Mucosa of stomach (tissue), 1 donor: ENCODE measurements at regions not wholly inside any gene's neighbourhood (a gene's known extent, or its start where the extent isn't known, plus 50 kb on each side); places are given as distances from the start of the nearest gene placed in this dataset.

Source experiments
- H3K27me3 ChIP-seq: one replicate; pipeline ENCODE4 v1.7.0; 2013; ENCODE audit warnings: mild to moderate bottlenecking, low read length; ENCODE audit not compliant: control insufficient read depth, insufficient read depth
- H3K36me3 ChIP-seq: one replicate; pipeline ENCODE4 v1.7.0; 2013; ENCODE audit warnings: low read length; ENCODE audit not compliant: control insufficient read depth, insufficient read depth
- H3K4me1 ChIP-seq: one replicate; pipeline ENCODE4 v1.7.0; 2013; ENCODE audit warnings: mild to moderate bottlenecking, low read length; ENCODE audit not compliant: control insufficient read depth, insufficient read depth
- H3K4me3 ChIP-seq: one replicate; pipeline ENCODE4 v1.7.0; 2013; ENCODE audit warnings: low read length
- H3K9ac ChIP-seq: one replicate; pipeline ENCODE4 v1.7.0; 2013; ENCODE audit warnings: mild to moderate bottlenecking, low read length, moderate library complexity
- H3K9me3 ChIP-seq: one replicate; pipeline ENCODE4 v1.7.0; 2013; ENCODE audit warnings: mild to moderate bottlenecking, low read length, moderate library complexity; ENCODE audit not compliant: control insufficient read depth
- donor health status: Pancreatic carcinoma.

GRCh38 chr6:163816441-163816840, 401.9 kb downstream of the QKI start:
- no peaks in the 10 kb centered on the region for H3K36me3 ChIP-seq

DNA sequence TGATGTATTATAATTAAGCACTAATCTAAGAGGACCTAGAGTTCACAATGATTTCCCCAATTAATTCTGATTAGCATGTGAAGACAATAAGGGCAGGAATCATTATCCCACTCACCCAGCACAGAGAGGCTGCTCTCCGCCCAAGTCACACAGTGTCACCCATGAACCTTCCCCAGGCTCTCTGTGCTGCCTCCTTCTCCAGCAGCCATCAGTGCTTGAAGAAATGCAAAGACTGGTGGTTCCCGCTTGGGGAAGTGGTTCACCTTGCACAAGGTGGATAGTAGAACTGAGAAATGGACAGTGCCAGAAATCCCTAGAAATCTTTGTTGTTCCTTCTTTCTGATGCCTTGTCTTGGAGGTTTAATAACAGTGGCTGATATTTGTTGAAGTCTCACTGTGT, 401.3 kb downstream of the QKI start:
- H3K4me1 ChIP-seq = no peaks in the 10 kb centered on the region
- H3K4me3 ChIP-seq = no peak overlapping the region
- H3K27me3 ChIP-seq = no peaks in the 10 kb centered on the region
- no peaks in the 10 kb centered on the region for H3K9me3 ChIP-seq
- H3K9ac ChIP-seq = no peak overlapping the region
- H3K36me3 ChIP-seq = no peaks in the 10 kb centered on the region

More at GRCh38 chr6:163816441-163816840, 401.9 kb downstream of the QKI start:
- Histone ChIP-seq H3K27me3 (no peaks in the 10 kb centered on the region), H3K4me1 (no peaks in the 10 kb centered on the region), H3K9me3 (no peaks in the 10 kb centered on the region), H3K9ac (no peak overlapping the region), H3K4me3 (no peak overlapping the region)

DNA sequence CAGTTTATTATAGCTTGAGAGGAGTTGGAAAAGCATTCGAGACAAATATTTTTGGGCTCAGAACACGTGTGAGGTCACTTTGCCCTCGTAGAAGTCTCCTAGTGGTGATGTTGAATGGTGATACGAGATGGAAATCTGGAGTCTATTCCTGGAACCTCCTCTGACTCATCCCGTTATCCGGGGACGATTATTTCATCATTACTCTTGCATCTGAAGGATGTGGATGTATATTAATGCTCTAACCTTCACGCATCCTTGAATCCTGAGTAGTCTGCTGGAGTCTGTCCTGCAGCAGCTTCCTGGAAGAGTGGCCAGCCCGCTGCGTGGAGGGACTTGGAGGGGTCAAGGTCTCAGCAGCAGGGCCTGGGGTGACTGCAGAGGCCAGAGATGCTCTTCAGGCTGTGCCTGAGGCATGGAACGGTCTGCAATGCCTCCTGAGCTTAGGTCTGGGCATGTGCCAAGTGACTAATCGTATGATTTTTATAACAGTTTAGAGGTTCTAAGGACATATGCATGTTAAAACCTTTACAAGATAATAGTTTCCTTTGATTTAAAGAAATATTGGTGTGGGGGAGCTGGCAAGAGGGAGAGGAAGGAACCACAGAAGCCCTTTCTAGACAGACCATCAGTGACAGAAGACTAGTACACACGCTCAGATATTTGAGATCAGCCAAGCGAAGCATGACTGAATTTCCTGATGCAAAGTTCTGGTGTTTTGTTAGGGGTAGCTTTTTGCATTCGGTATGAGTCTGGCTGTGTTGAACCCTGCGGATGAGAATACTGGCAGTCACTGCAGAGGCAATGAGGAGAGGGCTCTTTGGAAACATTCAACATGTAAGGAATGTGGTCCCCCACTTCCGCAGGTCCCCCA, 400.2 kb downstream of the QKI start:
- Histone ChIP-seq H3K36me3 (no peaks in the 10 kb centered on the region), H3K9ac (no peak overlapping the region), H3K9me3 (no peaks in the 10 kb centered on the region), H3K4me1 (no peaks in the 10 kb centered on the region), H3K4me3 (no peak overlapping the region), H3K27me3 (no peaks in the 10 kb centered on the region)

DNA sequence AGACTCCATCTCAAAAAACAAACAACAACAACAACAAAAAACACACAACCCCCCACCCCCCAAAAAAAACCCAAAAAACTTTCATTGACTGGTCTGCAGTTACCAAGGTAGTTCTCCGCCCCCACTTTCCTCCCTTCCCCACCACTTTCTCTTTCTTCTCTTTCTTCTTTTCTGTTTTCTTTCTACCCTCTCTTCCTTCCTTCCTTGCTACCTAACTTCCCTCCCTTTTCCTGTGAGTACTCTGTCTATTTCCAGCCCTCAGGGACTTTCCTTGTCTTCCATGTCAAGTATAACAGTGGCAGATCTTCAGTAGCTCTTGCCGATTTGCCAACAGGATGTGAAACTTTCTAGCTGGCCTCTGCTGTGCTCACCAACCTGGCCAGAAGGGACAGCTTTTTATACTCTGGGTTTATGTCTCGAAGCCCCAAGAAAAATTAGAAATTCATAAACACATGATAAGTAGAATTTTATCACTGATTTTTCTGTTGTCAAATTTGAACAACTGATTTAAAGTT, 399.5 kb downstream of the QKI start:
- no peaks in the 10 kb centered on the region for H3K9me3 ChIP-seq
- no peak overlapping the region for H3K4me3 ChIP-seq
- no peaks in the 10 kb centered on the region for H3K4me1 ChIP-seq
- no peaks in the 10 kb centered on the region for H3K27me3 ChIP-seq
- no peak overlapping the region for H3K9ac ChIP-seq
- no peaks in the 10 kb centered on the region for H3K36me3 ChIP-seq

GRCh38 chr6:163811317-163811716, 396.8 kb downstream of the QKI start:
- no peaks in the 10 kb centered on the region for H3K4me1 ChIP-seq
- no peaks in the 10 kb centered on the region for H3K36me3 ChIP-seq
- no peaks in the 10 kb centered on the region for H3K27me3 ChIP-seq
- no peak overlapping the region for H3K9ac ChIP-seq
- no peak overlapping the region for H3K4me3 ChIP-seq
- H3K9me3 ChIP-seq = no peaks in the 10 kb centered on the region

DNA sequence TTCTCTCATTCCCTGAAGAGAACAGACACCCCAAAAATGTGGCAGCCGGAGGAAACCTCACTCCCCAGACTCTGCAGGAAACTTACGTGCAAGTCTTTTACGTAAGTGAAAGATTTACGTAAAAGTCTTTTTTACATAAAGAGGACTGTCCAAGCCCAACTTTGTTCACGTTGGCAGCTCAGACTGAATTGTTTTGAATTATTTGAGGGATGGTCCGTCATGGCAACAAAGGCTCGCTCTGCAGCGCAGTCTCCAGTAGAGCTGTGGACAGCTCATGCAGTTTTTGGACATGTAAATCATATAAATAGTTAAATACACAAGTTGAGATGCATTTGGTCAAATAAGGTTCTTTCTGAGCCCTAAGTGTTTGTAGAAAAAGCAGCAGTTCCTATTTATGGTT, 394.8 kb downstream of the QKI start:
- H3K4me1 ChIP-seq = no peaks in the 10 kb centered on the region
- H3K36me3 ChIP-seq = no peaks in the 10 kb centered on the region
- H3K4me3 ChIP-seq = no peak overlapping the region
- H3K9ac ChIP-seq = no peak overlapping the region
- H3K9me3 ChIP-seq = no peaks in the 10 kb centered on the region
- H3K27me3 ChIP-seq = no peaks in the 10 kb centered on the region

GRCh38 chr6:163808871-163809270, 394.4 kb downstream of the QKI start:
- Histone ChIP-seq H3K9me3 (no peaks in the 10 kb centered on the region), H3K36me3 (no peaks in the 10 kb centered on the region), H3K27me3 (no peaks in the 10 kb centered on the region), H3K4me3 (no peak overlapping the region), H3K9ac (no peak overlapping the region), H3K4me1 (no peaks in the 10 kb centered on the region)

DNA sequence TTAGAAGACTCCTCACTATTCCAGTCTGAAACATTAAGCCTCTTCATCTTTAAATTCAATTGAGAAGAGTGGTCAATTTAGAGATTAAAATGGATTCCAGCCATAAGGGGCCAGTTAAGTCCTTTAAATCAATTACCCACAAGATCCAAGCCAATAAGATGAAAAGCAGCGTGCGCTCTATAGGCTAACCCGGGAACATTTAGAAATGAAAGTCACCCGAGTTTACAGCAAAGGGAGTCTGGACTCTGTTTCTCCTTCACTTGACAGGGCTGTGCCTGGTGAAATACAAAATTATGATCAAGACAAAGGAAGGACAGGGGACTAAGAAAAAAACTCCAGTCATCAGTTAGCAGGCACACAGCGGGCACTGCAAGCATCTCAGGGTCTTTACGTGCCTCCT, 393.7 kb downstream of the QKI start:
- Histone ChIP-seq H3K27me3 (no peaks in the 10 kb centered on the region), H3K4me1 (no peaks in the 10 kb centered on the region), H3K9me3 (no peaks in the 10 kb centered on the region), H3K4me3 (no peak overlapping the region), H3K9ac (no peak overlapping the region), H3K36me3 (no peaks in the 10 kb centered on the region)

DNA sequence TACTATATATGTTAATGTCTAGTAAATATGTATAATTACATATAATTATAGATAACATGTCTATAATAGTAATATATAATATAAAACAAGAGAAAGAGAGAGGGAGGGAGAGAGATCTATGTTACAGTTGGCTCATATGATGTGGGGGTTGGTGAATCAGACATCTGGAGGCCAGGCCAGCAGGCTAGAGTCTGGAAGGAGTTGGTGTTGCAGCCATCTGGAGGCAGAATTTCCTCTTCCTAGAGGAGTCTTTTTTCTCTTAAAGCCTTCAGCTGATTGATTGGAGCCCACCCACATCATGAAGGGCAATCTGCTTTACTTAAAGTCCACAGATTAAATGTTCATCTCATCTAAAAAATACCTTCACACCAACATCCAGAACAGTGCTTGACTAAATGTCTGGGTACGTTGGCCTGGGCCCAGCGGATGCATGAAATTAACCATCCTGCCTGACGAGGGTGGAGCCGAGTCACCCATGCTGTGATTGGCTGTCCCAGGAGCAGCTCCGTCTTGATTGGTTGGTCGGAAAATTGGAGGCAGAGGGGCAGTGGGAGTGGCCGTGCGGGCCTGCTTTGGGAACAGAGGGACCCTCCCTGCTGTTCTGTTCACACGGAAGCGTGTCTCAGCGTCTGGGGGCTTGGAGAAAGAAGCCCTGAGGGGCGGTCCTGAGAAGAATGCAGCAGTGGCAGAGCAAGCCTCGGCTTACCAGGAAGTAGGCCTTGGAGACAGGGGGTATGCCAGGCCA, 392.4 kb downstream of the QKI start:
- Histone ChIP-seq H3K9ac (no peak overlapping the region), H3K36me3 (no peaks in the 10 kb centered on the region), H3K4me3 (no peak overlapping the region), H3K4me1 (no peaks in the 10 kb centered on the region), H3K9me3 (no peaks in the 10 kb centered on the region), H3K27me3 (no peaks in the 10 kb centered on the region)

DNA sequence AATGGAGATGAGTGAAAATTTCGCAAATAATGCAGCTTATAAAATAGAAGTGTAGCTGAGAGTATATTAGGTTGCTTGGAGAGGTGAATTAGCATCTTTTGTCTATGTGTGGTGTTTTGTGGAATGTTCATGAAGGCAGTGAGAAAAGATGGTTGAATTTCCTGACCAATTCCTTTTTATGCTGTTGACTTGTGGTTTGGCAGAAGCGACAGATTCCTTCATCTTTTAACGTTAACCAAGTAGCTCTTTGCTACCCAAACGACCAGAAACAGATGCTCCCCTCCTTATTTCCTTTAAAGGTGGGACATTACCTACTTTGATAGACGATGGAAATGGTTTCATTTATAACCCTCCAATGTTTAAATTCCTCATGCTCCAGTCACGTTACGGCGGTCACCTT, 390.5 kb downstream of the QKI start:
- Histone ChIP-seq H3K9me3 (no peaks in the 10 kb centered on the region), H3K36me3 (no peaks in the 10 kb centered on the region), H3K27me3 (no peaks in the 10 kb centered on the region), H3K9ac (no peak overlapping the region), H3K4me1 (no peaks in the 10 kb centered on the region), H3K4me3 (no peak overlapping the region)

DNA sequence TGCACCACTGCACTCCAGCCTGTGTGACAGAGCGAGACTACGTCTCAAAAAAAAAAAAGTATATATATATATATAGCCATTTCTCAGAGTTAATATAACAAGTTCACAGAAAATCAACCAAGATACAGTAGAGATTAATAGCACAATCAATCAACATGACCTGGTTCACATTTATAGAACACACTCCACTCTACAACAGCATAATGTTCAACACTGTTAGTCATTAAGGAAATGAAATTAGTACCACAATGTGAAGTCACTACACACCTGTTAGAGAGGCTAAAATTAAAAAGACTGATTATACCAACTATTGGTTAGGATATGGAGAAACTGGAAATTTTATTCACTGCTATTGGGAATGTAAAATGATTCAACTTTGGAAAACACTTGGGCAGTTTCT, 387.7 kb downstream of the QKI start:
- Histone ChIP-seq H3K9ac (no peak overlapping the region), H3K9me3 (no peaks in the 10 kb centered on the region), H3K4me3 (no peak overlapping the region), H3K36me3 (no peaks in the 10 kb centered on the region), H3K27me3 (no peaks in the 10 kb centered on the region), H3K4me1 (no peaks in the 10 kb centered on the region)

GRCh38 chr6:163797296-163797845, 382.9 kb downstream of the QKI start:
- H3K27me3 ChIP-seq = no peaks in the 10 kb centered on the region
- no peaks in the 10 kb centered on the region for H3K36me3 ChIP-seq
- no peaks in the 10 kb centered on the region for H3K9me3 ChIP-seq
- no peak overlapping the region for H3K9ac ChIP-seq
- H3K4me3 ChIP-seq = no peak overlapping the region
- H3K4me1 ChIP-seq = no peaks in the 10 kb centered on the region
